ENCODE measurements at regions not wholly inside any gene's neighbourhood (a gene's known extent, or its start where the extent isn't known, plus 50 kb on each side); places are given as distances from the start of the nearest gene placed in this dataset.

- TF ChIP-seq ZNF462 (CRISPR knock-in tag; IDR thresholded peaks at IDR 0.05) (no peak), ETS1 (IDR thresholded peaks at IDR 0.05) (no peak), NANOG (IDR thresholded peaks at IDR 0.05; ENCODE audit: borderline replicate concordance) (no peak)
Observed at GRCh38 chr5:38154615-38155204, 103.6 kb upstream of the EGFLAM start (continued).

GRCh38 chr5:38151878-38152277, 106.5 kb upstream of the EGFLAM start:
- no peak overlapping the region for H3K4me3 Mint-ChIP-seq
- no peaks in the 10 kb centered on the region for H3K9me3 Mint-ChIP-seq
- H3K27me3 Mint-ChIP-seq (ENCODE audit: insufficient read depth, low read depth, poor library complexity): no peaks in the 10 kb centered on the region
- no peaks in the 10 kb centered on the region for H3K4me1 Mint-ChIP-seq
- Histone ChIP-seq H3K27me3 (ENCODE audit: insufficient read depth) (no peaks in the 10 kb centered on the region), H2AFZ (no peak overlapping the region), H4K20me1 (replicated peaks; ENCODE audit: insufficient read depth) (no peaks in the 10 kb centered on the region), H3K79me2 (replicated peaks; ENCODE audit: insufficient read depth) (no peaks in the 10 kb centered on the region), H3K9me2 (ENCODE audit: insufficient read depth) (peaks cover 6% of the 10 kb centered on the region), H3F3A (replicated peaks; ENCODE audit: low read depth) (no peaks in the 10 kb centered on the region), H3K27ac (ENCODE audit: low read depth) (no peak overlapping the region), H3K4me3 (no peak overlapping the region), H3K4me2 (no peak overlapping the region), H3K4me1 (ENCODE audit: insufficient read depth) (no peaks in the 10 kb centered on the region), H3K36me3 (ENCODE audit: insufficient read depth) (no peaks in the 10 kb centered on the region)
- no peak for DNase-seq (ENCODE audit: low spot score)
- ATAC-seq: no peak
- H3K36me3 Mint-ChIP-seq (ENCODE audit: low read depth): no peaks in the 10 kb centered on the region
- H3K27ac Mint-ChIP-seq: no peak overlapping the region
- TF ChIP-seq POLR2AphosphoS5 (IDR thresholded peaks at IDR 0.05; ENCODE audit: low read depth) (no peak), ZNF462 (CRISPR knock-in tag; IDR thresholded peaks at IDR 0.05) (no peak), ETS1 (IDR thresholded peaks at IDR 0.05) (no peak), ZNF331 (CRISPR knock-in tag; IDR thresholded peaks at IDR 0.05; ENCODE audit: low read depth) (no peak), EZH2 (IDR thresholded peaks at IDR 0.05; ENCODE audit: low read depth, unreplicated experiment) (no peak), ZNF114 (CRISPR knock-in tag; IDR thresholded peaks at IDR 0.05) (no peak)
